Uterus (tissue), 3 donors: ENCODE measurements at regions not wholly inside any gene's neighbourhood (a gene's known extent, or its start where the extent isn't known, plus 50 kb on each side); places are given as distances from the start of the nearest gene placed in this dataset.
"Not testable (repeated sequence)": the region's sequence is repeated elsewhere in the genome, so short reads cannot be mapped to it uniquely, and the experiment has no call there.

ENCODE experiments used
- DNase-seq, 2 donors: peaks; one replicate each; pipeline ENCODE4 v3.0.0-alpha.2; 2019 to 2020
- H3K27ac ChIP-seq, 2 donors: fragments of 200-600 bp; sonication (generic); 1 replicate in 1 of 2; 2 replicates in 1 of 2; pipeline ENCODE4 v1.5.1; 2016 to 2018
- H3K27me3 ChIP-seq, 2 donors: fragments of 200-600 bp; sonication (generic); one replicate each; pipeline ENCODE4 v1.5.1; 2018 to 2019; ENCODE audit warnings: control low read depth in 1 of 2
- H3K36me3 ChIP-seq, 2 donors: fragments of 200-600 bp; sonication (generic); one replicate each; pipeline ENCODE4 v1.5.1; 2019; ENCODE audit warnings: control low read depth in 1 of 2
- H3K4me1 ChIP-seq, 2 donors: fragments of 200-600 bp; sonication (generic); one replicate each; pipeline ENCODE4 v1.5.1; 2018 to 2019; ENCODE audit warnings: control low read depth in 1 of 2
- H3K4me3 ChIP-seq, 2 donors: fragments of 200-600 bp; sonication (generic); 1 replicate in 1 of 2; 2 replicates in 1 of 2; pipeline ENCODE4 v1.5.1; 2018 to 2019; ENCODE audit warnings: mild to moderate bottlenecking in 1 of 2
- H3K9me3 ChIP-seq, 2 donors: fragments of 200-600 bp; sonication (generic); one replicate each; pipeline ENCODE4 v1.5.1; 2019; ENCODE audit warnings: control low read depth in 1 of 2
- CTCF ChIP-seq, 4 experiments: fragments of 200-600 bp in 2 of 4; fragments of 450-650 bp in 2 of 4; sonication (generic) in 2 of 4; IDR thresholded peaks; one replicate each; pipeline ENCODE4 v1.5.1; 2016 to 2019; ENCODE audit warnings: antibody characterized with exemption in 4 of 4, mild to moderate bottlenecking in 2 of 4, moderate library complexity in 1 of 4
- POLR2A ChIP-seq, 2 donors: fragments of 450-650 bp; IDR thresholded peaks; one replicate each; pipeline ENCODE4 v1.6.1; 2016; ENCODE audit warnings: antibody characterized with exemption in 2 of 2, mild to moderate bottlenecking in 1 of 2, moderate library complexity in 1 of 2
- intact Hi-C: fragments of 100-400 bp; cut with DNase I; formaldehyde crosslinking; loops from one replicate; pipeline ENCODE4 v1.15.1; 2023; ENCODE audit warnings: low total_unique reads
- donor health status: DM: yes; HTN: yes; CAD: no.

GRCh38 chr2:67777836-67778429 lies 284.9 kb downstream of the C1D start:
- Histone ChIP-seq H3K27ac (no peak overlapping the region), H3K9me3 (no peaks in the 10 kb centered on the region), H3K4me3 (no peak overlapping the region), H3K36me3 (no peaks in the 10 kb centered on the region), H3K27me3 (no peaks in the 10 kb centered on the region), H3K4me1 (no peaks in the 10 kb centered on the region)
- TF ChIP-seq CTCF (IDR thresholded peaks at IDR 0.05) (no peak), POLR2A (IDR thresholded peaks at IDR 0.05) (no peak)
- DNase-seq, result no peak
- intact Hi-C loops, result no loop called here

- H3K27me3 ChIP-seq, H3K4me3 ChIP-seq, intact Hi-C loops, H3K36me3 ChIP-seq, H3K9me3 ChIP-seq, DNase-seq, H3K4me1 ChIP-seq: not testable (repeated sequence)
- peak overlapping the region; percentile 73 to 86 for H3K27ac ChIP-seq
Observed at GRCh38 chr2:67780841-67781240, 282.0 kb downstream of the C1D start.

GRCh38 chr2:67782443-67782842 lies 280.4 kb downstream of the C1D start:
- no peak for TF ChIP-seq POLR2A (IDR thresholded peaks at IDR 0.05)
- no peak for TF ChIP-seq CTCF (IDR thresholded peaks at IDR 0.05)
- intact Hi-C loops, result no loop called here
- Histone ChIP-seq H3K9me3 (no peaks in the 10 kb centered on the region), H3K27ac (peak overlapping the region; percentile 73 to 86), H3K36me3 (no peaks in the 10 kb centered on the region), H3K27me3 (no peaks in the 10 kb centered on the region), H3K4me1 (no peaks in the 10 kb centered on the region), H3K4me3 (no peak overlapping the region)
- DNase-seq, result peak; percentile 25 to 51

- TF ChIP-seq POLR2A (IDR thresholded peaks at IDR 0.05) (no peak), CTCF (IDR thresholded peaks at IDR 0.05) (no peak)
- Histone ChIP-seq H3K27me3 (no peaks in the 10 kb centered on the region), H3K27ac (peak overlapping the region; percentile 73 to 86), H3K36me3 (no peaks in the 10 kb centered on the region), H3K9me3 (no peaks in the 10 kb centered on the region), H3K4me3 (no peak overlapping the region), H3K4me1 (no peaks in the 10 kb centered on the region)
- intact Hi-C loops, result no loop called here
- peak in 1 of 2 donors; percentile 24 for DNase-seq
Observed at GRCh38 chr2:67783026-67783425, 279.8 kb downstream of the C1D start.

GRCh38 chr2:67790622-67791021 lies 272.2 kb downstream of the C1D start:
- Histone ChIP-seq H3K9me3 (no peaks in the 10 kb centered on the region), H3K36me3 (no peaks in the 10 kb centered on the region), H3K4me1 (no peaks in the 10 kb centered on the region), H3K27ac (no peak overlapping the region), H3K4me3 (no peak overlapping the region), H3K27me3 (no peaks in the 10 kb centered on the region)
- TF ChIP-seq POLR2A (IDR thresholded peaks at IDR 0.05) (no peak), CTCF (IDR thresholded peaks at IDR 0.05) (no peak)
- intact Hi-C loops, result no loop called here
- no peak for DNase-seq

GRCh38 chr2:67792191-67792590 lies 270.6 kb downstream of the C1D start:
- no peaks in the 10 kb centered on the region for H3K9me3 ChIP-seq
- TF ChIP-seq CTCF (IDR thresholded peaks at IDR 0.05) (no peak), POLR2A (IDR thresholded peaks at IDR 0.05) (no peak)
- H3K36me3 ChIP-seq, result no peaks in the 10 kb centered on the region
- no peaks in the 10 kb centered on the region for H3K27me3 ChIP-seq
- no peak for DNase-seq
- H3K4me1 ChIP-seq, result no peaks in the 10 kb centered on the region
- intact Hi-C loops, result no loop called here
- H3K27ac ChIP-seq, result peak overlapping the region in 1 of 2 donors; percentile 39
- H3K4me3 ChIP-seq, result no peak overlapping the region
